HEK293 (cell line): ENCODE measurements at regions not wholly inside any gene's neighbourhood (a gene's known extent, or its start where the extent isn't known, plus 50 kb on each side); places are given as distances from the start of the nearest gene placed in this dataset.

Source experiments
- BCL11A ChIP-seq: fragments of 450-650 bp; formaldehyde crosslinking; IDR thresholded peaks from 2 replicates; pipeline ENCODE4 v1.5.1; 2016; ENCODE audit warnings: low read depth, missing biosample characterization, missing genetic modification characterization
- CTCF ChIP-seq: fragments of 450-650 bp; formaldehyde crosslinking; IDR thresholded peaks from 2 replicates; pipeline ENCODE4 v1.5.1; 2016; ENCODE audit warnings: missing biosample characterization, missing genetic modification characterization
- PBX3 ChIP-seq: sonication (generic); formaldehyde crosslinking; IDR thresholded peaks from 2 replicates; pipeline ENCODE4 v1.8.1; 2022; ENCODE audit warnings: mild to moderate bottlenecking, moderate library complexity, missing genetic modification reagents
- REPIN1 ChIP-seq: fragments of 450-650 bp; formaldehyde crosslinking; IDR thresholded peaks from 2 replicates; pipeline ENCODE4 v1.5.1; 2017; ENCODE audit warnings: missing biosample characterization, missing genetic modification characterization, low read depth
- TCF7L2 ChIP-seq: IDR thresholded peaks from 2 replicates; pipeline ENCODE4 v1.6.1; 2011; ENCODE audit warnings: low read depth, mild to moderate bottlenecking, inconsistent platforms, low read length, moderate library complexity, borderline replicate concordance
- ZBTB11 ChIP-seq: fragments of 450-650 bp; formaldehyde crosslinking; conservative IDR thresholded peaks from 2 replicates; pipeline ENCODE4 v1.5.1; 2016; ENCODE audit warnings: low read depth, missing biosample characterization, missing genetic modification characterization
- ZNF114 ChIP-seq: fragments of 450-650 bp; formaldehyde crosslinking; IDR thresholded peaks from 2 replicates; pipeline ENCODE4 v1.5.0; 2017; ENCODE audit warnings: missing biosample characterization, missing genetic modification characterization
- ZNF23 ChIP-seq: fragments of 450-650 bp; formaldehyde crosslinking; IDR thresholded peaks from 2 replicates; pipeline ENCODE4 v1.5.1; 2016; ENCODE audit warnings: missing biosample characterization, missing genetic modification characterization, borderline replicate concordance
- ZNF24 ChIP-seq: fragments of 450-650 bp; formaldehyde crosslinking; IDR thresholded peaks from 2 replicates; pipeline ENCODE4 v1.5.1; 2016; ENCODE audit warnings: missing biosample characterization, missing genetic modification characterization
- ZNF426 ChIP-seq: fragments of 450-650 bp; formaldehyde crosslinking; IDR thresholded peaks from 2 replicates; pipeline ENCODE4 v1.5.1; 2017; ENCODE audit warnings: missing biosample characterization, missing genetic modification characterization, mild to moderate bottlenecking, inconsistent platforms, moderate library complexity
- ZNF558 ChIP-seq: fragments of 450-650 bp; formaldehyde crosslinking; IDR thresholded peaks from 2 replicates; pipeline ENCODE4 v1.5.1; 2016; ENCODE audit warnings: missing biosample characterization, missing genetic modification characterization
- ZNF580 ChIP-seq: fragments of 450-650 bp; formaldehyde crosslinking; IDR thresholded peaks from 2 replicates; pipeline ENCODE4 v1.5.1; 2016; ENCODE audit warnings: missing biosample characterization, missing genetic modification characterization
- ZNF843 ChIP-seq: fragments of 450-650 bp; formaldehyde crosslinking; IDR thresholded peaks from 2 replicates; pipeline ENCODE4 v1.5.1; 2016; ENCODE audit warnings: missing biosample characterization, missing genetic modification characterization

- TF ChIP-seq REPIN1 (tag by site-specific recombination) (no peak), CTCF (tag by site-specific recombination) (no peak), ZNF24 (no peak), ZNF426 (tag by site-specific recombination) (no peak), TCF7L2 (no peak), ZBTB11 (no peak), PBX3 (CRISPR knock-in tag) (no peak), ZNF558 (tag by site-specific recombination) (no peak), ZNF843 (tag by site-specific recombination) (no peak), ZNF580 (no peak), ZNF114 (no peak), ZNF23 (no peak), BCL11A (tag by site-specific recombination) (no peak)
Observed at GRCh38 chr21:31592963-31593560, 66.4 kb upstream of the SOD1 start.
